ENCODE measurements at regions not wholly inside any gene's neighbourhood (a gene's known extent, or its start where the extent isn't known, plus 50 kb on each side); places are given as distances from the start of the nearest gene placed in this dataset.
A peak's percentile ranks its signal among the peaks of the same experiment; 100 is the strongest.

DNA sequence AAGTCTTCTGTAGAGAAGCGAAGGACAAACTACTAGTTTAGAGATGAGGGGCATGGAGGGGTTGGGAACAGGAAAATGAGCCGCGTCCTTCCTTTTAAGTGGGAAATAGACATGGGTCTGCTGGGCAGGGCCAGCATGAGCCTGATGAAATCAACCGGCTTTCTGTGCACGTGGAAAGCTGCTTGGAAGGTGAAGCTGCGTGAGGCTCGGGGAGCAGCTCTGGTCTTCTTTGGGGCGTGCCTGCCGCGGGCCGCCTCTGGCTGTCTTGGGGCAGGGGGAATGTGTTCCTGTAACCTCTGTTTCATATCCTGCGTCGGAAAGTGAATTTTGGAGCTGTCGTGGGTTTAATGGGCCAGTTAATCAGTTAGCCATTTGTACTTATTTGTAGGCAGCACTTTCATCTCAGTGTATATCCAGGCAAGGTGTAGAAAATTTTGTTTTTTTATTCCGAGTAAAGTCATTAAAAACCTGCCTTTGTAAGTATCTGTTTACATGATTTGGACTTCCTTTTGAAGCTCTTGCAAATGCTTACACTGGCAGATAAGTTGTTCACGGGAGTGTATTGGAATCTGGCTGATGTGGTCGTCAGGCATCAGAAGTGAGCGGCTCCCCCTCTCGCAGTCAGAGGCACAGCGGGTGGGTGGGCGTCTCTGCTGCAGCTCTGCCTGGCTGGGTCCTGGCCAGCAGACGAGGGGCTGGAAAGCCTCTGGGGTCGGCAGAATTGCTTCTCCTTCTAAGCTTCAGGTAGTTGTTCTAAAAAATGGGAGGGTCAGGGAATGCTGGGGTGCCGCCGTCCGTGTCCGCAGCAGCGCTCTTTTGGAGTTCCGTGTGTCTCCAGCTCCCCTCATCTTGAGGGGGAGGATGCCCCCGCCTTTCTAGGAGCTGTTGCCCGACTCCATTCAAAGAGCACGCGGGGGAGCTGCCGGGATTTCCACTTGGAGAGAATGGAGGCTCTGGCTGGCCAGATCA is 70.5 kb upstream of the HGFAC start:
- Histone ChIP-seq H3K9me3 (ENCODE audit: control insufficient read depth, low read length) (no peaks in the 10 kb centered on the region), H3K9ac (ENCODE audit: extremely low read depth, low read length, poor library complexity, severe bottlenecking) (no peak overlapping the region), H3K4me3 (ENCODE audit: low read length) (no peak overlapping the region), H3K4me1 (ENCODE audit: control insufficient read depth, insufficient read depth, low read length) (peaks cover 25% of the 10 kb centered on the region), H3K27me3 (ENCODE audit: control insufficient read depth, insufficient read depth, low read length, poor library complexity, severe bottlenecking) (no peaks in the 10 kb centered on the region), H3K27ac (ENCODE audit: low read depth, low read length) (no peak overlapping the region), H3K36me3 (ENCODE audit: control insufficient read depth, insufficient read depth, low read length) (peaks cover under 1% of the 10 kb centered on the region)
- Mint-ChIP-seq H3K4me1 (peaks cover 31% of the 10 kb centered on the region), H3K36me3 (ENCODE audit: low read depth) (peaks cover 10% of the 10 kb centered on the region), H3K27me3 (ENCODE audit: insufficient read depth) (no peaks in the 10 kb centered on the region), H3K9me3 (no peaks in the 10 kb centered on the region), H3K4me3 (no peak overlapping the region), H3K27ac (peak overlapping the region; percentile 57)
- WGBS, 2 experiments (ENCODE audit: insufficient coverage in 1 of 2, insufficient read length in 1 of 2), result 50 to 54% methylated on average over 24 to 34 of the region's 34 CpGs
- TF ChIP-seq, protein P1, sequence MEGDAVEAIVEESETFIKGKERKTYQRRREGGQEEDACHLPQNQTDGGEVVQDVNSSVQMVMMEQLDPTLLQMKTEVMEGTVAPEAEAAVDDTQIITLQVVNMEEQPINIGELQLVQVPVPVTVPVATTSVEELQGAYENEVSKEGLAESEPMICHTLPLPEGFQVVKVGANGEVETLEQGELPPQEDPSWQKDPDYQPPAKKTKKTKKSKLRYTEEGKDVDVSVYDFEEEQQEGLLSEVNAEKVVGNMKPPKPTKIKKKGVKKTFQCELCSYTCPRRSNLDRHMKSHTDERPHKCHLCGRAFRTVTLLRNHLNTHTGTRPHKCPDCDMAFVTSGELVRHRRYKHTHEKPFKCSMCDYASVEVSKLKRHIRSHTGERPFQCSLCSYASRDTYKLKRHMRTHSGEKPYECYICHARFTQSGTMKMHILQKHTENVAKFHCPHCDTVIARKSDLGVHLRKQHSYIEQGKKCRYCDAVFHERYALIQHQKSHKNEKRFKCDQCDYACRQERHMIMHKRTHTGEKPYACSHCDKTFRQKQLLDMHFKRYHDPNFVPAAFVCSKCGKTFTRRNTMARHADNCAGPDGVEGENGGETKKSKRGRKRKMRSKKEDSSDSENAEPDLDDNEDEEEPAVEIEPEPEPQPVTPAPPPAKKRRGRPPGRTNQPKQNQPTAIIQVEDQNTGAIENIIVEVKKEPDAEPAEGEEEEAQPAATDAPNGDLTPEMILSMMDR (conservative IDR thresholded peaks at IDR 0.05), result no peak
- peak; percentile 75 for DNase-seq

DNA sequence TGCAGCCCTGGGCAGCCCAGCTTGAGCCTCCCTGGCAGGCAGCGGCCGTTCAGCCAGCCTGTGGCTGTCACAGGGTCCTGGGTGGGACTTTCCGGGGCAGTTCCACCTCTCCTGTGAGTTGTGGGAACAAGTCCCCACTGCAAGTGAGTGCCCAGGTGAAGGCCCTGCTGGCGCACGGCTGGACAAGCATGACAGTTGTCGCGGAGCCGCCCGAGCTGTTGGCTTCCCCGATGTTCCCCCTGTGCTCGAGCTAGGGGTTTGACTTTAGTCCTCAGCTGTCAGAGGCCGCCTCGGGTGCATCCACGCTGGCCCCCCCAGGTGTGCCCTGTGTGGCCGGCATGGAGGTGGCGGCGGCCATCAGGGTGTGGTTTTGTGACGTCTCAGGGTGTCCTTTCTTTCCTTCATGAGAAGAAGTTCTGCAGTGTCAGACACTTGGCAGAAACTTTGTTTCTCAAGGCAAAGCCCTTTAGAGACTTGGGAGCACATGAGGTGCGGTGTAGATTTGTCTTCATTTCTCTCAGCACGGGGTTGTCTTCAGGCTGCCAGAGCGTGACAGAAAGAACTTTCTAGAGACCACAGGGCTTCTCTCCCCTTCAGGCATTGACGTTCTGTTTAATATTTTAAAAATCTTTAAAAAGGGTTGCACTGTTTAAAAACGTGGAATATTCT is 69.4 kb upstream of the HGFAC start:
- Histone ChIP-seq H3K4me3 (ENCODE audit: low read length) (no peak overlapping the region), H3K4me1 (ENCODE audit: control insufficient read depth, insufficient read depth, low read length) (peaks cover 25% of the 10 kb centered on the region), H3K27me3 (ENCODE audit: control insufficient read depth, insufficient read depth, low read length, poor library complexity, severe bottlenecking) (no peaks in the 10 kb centered on the region), H3K9me3 (ENCODE audit: control insufficient read depth, low read length) (no peaks in the 10 kb centered on the region), H3K9ac (ENCODE audit: extremely low read depth, low read length, poor library complexity, severe bottlenecking) (no peak overlapping the region), H3K27ac (ENCODE audit: low read depth, low read length) (no peak overlapping the region), H3K36me3 (ENCODE audit: control insufficient read depth, insufficient read depth, low read length) (peaks cover 9% of the 10 kb centered on the region)
- Mint-ChIP-seq H3K27ac (no peak overlapping the region), H3K4me3 (no peak overlapping the region), H3K36me3 (ENCODE audit: low read depth) (peaks cover 11% of the 10 kb centered on the region), H3K4me1 (peaks cover 25% of the 10 kb centered on the region), H3K9me3 (no peaks in the 10 kb centered on the region), H3K27me3 (ENCODE audit: insufficient read depth) (no peaks in the 10 kb centered on the region)
- 92 to 96% methylated on average over 20 to 23 of the region's 23 CpGs for WGBS, 2 experiments (ENCODE audit: insufficient coverage in 1 of 2, insufficient read length in 1 of 2)
- no peak for DNase-seq
- TF ChIP-seq, protein P1 (conservative IDR thresholded peaks at IDR 0.05), result no peak

DNA sequence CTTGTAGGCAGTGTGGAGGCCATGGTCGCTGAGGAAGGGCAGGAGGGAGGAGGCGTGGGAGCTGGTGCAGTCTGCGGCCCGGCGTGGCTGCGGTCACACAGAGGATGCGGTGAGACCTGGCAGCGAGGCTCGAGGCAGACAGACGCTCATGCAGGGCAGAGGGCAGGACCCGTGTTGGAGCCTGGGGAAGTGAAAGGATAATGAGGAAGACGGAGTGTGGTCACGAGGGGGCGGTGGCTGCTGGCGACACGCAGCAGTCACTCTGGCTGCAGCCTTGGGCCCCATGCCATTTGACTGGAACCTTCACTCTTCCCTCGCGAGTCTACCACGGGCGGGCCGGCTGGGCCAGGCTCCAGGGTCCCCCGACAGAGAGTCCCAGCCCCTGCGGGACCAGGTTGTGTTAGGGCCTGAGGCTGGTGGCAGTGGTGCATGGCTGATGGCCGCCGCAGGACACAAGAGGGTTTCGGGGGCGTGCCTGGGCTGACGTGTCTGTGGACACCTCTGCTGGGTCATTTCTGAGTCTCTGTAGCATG is 68.8 kb upstream of the HGFAC start:
- WGBS, 2 experiments (ENCODE audit: insufficient coverage in 1 of 2, insufficient read length in 1 of 2), result 93% methylated on average over 21 to 28 of the region's 28 CpGs
- Histone ChIP-seq H3K27ac (ENCODE audit: low read depth, low read length) (no peak overlapping the region), H3K9ac (ENCODE audit: extremely low read depth, low read length, poor library complexity, severe bottlenecking) (no peak overlapping the region), H3K4me1 (ENCODE audit: control insufficient read depth, insufficient read depth, low read length) (peaks cover 25% of the 10 kb centered on the region), H3K9me3 (ENCODE audit: control insufficient read depth, low read length) (peaks cover 4% of the 10 kb centered on the region), H3K36me3 (ENCODE audit: control insufficient read depth, insufficient read depth, low read length) (peaks cover 14% of the 10 kb centered on the region), H3K27me3 (ENCODE audit: control insufficient read depth, insufficient read depth, low read length, poor library complexity, severe bottlenecking) (no peaks in the 10 kb centered on the region), H3K4me3 (ENCODE audit: low read length) (no peak overlapping the region)
- DNase-seq, result no peak
- Mint-ChIP-seq H3K9me3 (peaks cover under 1% of the 10 kb centered on the region), H3K4me3 (no peak overlapping the region), H3K4me1 (peaks cover 23% of the 10 kb centered on the region), H3K27me3 (ENCODE audit: insufficient read depth) (no peaks in the 10 kb centered on the region), H3K36me3 (ENCODE audit: low read depth) (peaks cover 17% of the 10 kb centered on the region), H3K27ac (peak overlapping the region; percentile 39)
- TF ChIP-seq, protein P1 (conservative IDR thresholded peaks at IDR 0.05), result no peak
